Body of pancreas (tissue), 4 donors: ENCODE measurements at regions not wholly inside any gene's neighbourhood (a gene's known extent, or its start where the extent isn't known, plus 50 kb on each side); places are given as distances from the start of the nearest gene placed in this dataset.

Experiments
- POLR2A ChIP-seq, 3 donors: fragments of 450-650 bp; IDR thresholded peaks; one replicate each; pipeline ENCODE4 v1.6.1; 2016; ENCODE audit warnings: antibody characterized with exemption in 3 of 3, mild to moderate bottlenecking in 2 of 3
- TF ChIP-seq, protein P1 (sequence below), 7 experiments: fragments of 450-650 bp in 4 of 7; fragments of 200-600 bp in 3 of 7; sonication (generic) in 3 of 7; IDR thresholded peaks; one replicate each; pipeline ENCODE4 v1.5.1; 2016 to 2019; ENCODE audit warnings: antibody characterized with exemption in 7 of 7

DNA sequence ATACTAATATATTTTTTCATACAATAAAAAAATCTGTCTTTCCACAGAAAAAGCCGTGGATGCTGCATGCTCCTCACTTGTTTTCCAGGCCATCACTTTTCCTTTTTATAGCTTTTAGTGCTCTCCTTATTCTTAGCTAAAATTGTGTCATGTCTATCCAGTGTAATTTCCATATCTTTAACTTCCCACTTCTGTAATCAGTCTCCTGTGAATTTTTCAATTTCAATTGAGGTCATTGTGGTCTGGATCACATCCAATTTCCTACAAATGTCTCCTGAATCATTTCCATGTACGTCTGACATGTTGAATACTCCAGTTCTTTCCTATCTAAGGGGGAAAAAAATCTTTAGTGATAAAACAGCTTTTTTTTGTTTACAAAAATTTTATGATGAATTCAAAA lies 838.2 kb upstream of the B3GALT2 start:
- TF ChIP-seq, protein P1, sequence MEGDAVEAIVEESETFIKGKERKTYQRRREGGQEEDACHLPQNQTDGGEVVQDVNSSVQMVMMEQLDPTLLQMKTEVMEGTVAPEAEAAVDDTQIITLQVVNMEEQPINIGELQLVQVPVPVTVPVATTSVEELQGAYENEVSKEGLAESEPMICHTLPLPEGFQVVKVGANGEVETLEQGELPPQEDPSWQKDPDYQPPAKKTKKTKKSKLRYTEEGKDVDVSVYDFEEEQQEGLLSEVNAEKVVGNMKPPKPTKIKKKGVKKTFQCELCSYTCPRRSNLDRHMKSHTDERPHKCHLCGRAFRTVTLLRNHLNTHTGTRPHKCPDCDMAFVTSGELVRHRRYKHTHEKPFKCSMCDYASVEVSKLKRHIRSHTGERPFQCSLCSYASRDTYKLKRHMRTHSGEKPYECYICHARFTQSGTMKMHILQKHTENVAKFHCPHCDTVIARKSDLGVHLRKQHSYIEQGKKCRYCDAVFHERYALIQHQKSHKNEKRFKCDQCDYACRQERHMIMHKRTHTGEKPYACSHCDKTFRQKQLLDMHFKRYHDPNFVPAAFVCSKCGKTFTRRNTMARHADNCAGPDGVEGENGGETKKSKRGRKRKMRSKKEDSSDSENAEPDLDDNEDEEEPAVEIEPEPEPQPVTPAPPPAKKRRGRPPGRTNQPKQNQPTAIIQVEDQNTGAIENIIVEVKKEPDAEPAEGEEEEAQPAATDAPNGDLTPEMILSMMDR (IDR thresholded peaks at IDR 0.05), result no peak
- TF ChIP-seq POLR2A (IDR thresholded peaks at IDR 0.05), result no peak
